Right lobe of liver (tissue), 6 donors: ENCODE measurements at regions not wholly inside any gene's neighbourhood (a gene's known extent, or its start where the extent isn't known, plus 50 kb on each side); places are given as distances from the start of the nearest gene placed in this dataset.
"Not testable (repeated sequence)": the region's sequence is repeated elsewhere in the genome, so short reads cannot be mapped to it uniquely, and the experiment has no call there.

Source experiments
- ATAC-seq, 4 donors: fragments of 200-7000 bp; cut with Tn5 transposase; one replicate each; pipeline ENCODE4 v1.9.1; 2020; ENCODE audit warnings: mild to moderate bottlenecking in 4 of 4, moderate library complexity in 4 of 4
- DNase-seq, 3 donors: peaks; one replicate each; pipeline ENCODE4 v3.0.0-alpha.2; 2020
- H3K27ac ChIP-seq, 3 donors: fragments of 200-600 bp; one replicate each; pipeline ENCODE4 v1.8.0; 2022
- H3K27me3 ChIP-seq, 2 donors: fragments of 200-600 bp; one replicate each; pipeline ENCODE4 v1.8.0; 2022
- H3K36me3 ChIP-seq, 4 donors: fragments of 200-600 bp; sonication (generic) in 1 of 4; one replicate each; pipeline versions ENCODE4 v1.5.1 to v1.8.0; 2017 to 2022; ENCODE audit warnings: control low read depth in 1 of 4
- H3K4me1 ChIP-seq, 4 donors: fragments of 200-600 bp; sonication (generic) in 1 of 4; one replicate each; pipeline versions ENCODE4 v1.5.1 to v1.8.0; 2017 to 2022; ENCODE audit warnings: control low read depth in 1 of 4
- H3K4me3 ChIP-seq, 3 donors: fragments of 200-600 bp; one replicate each; pipeline ENCODE4 v1.8.0; 2022
- H3K9me3 ChIP-seq, 4 donors: fragments of 200-600 bp; sonication (generic) in 1 of 4; one replicate each; pipeline versions ENCODE4 v1.5.1 to v1.8.0; 2017 to 2022; ENCODE audit warnings: control low read depth in 1 of 4
- CTCF ChIP-seq, 4 donors: fragments of 200-600 bp in 3 of 4; fragments of 450-650 bp in 1 of 4; IDR thresholded peaks; one replicate each; pipeline versions ENCODE4 v1.5.1 to v1.8.0; 2016 to 2022; ENCODE audit warnings: antibody characterized with exemption in 4 of 4, mild to moderate bottlenecking in 2 of 4
- POLR2A ChIP-seq: fragments of 450-650 bp; IDR thresholded peaks from one replicate; pipeline ENCODE4 v1.6.1; 2017; ENCODE audit warnings: antibody characterized with exemption, mild to moderate bottlenecking
- WGBS: methylation state at CpG from one replicate; pipeline ENCODE4 v1.1.6; 2018; ENCODE audit warnings: low coverage, low lambda C conversion rate; ENCODE audit not compliant: insufficient coverage; ENCODE audit errors: missing lambda C conversion rate; 5-methylcytosine and 5-hydroxymethylcytosine counted together
- intact Hi-C, 2 donors: fragments of 100-400 bp; cut with DNase I; formaldehyde crosslinking; loops; one replicate each; pipeline versions ENCODE4 v1.11.2 to v1.14.1; 2022
- donor health status: DM: no; HTN: yes; CAD: no.
- donor health status: DM: no; HTN: no; CAD: no.
- donor health status: DM: no; HTN: no; CAD: no.
- donor health status: DM: no; HTN: yes; CAD: no.
- donor health status: DM: no; HTN: yes; CAD: no.

- H3K4me3 ChIP-seq: no peak overlapping the region
- H3K27me3 ChIP-seq: no peaks in the 10 kb centered on the region
- TF ChIP-seq POLR2A (no peak), CTCF (IDR thresholded peaks at IDR 0.05) (no peak)
- intact Hi-C loops: no loop called here
- no peaks in the 10 kb centered on the region for H3K36me3 ChIP-seq
- no peaks in the 10 kb centered on the region for H3K4me1 ChIP-seq
- no peak overlapping the region for H3K27ac ChIP-seq
- DNase-seq: no peak
- 11% methylated on average over 2 of the region's 2 CpGs for WGBS
- no peaks in the 10 kb centered on the region for H3K9me3 ChIP-seq
- ATAC-seq: no peak
Observed at GRCh38 chr5:87589587-87589986, 176.9 kb upstream of the CCNH start.

GRCh38 chr5:87588316-87588715, 175.6 kb upstream of the CCNH start:
- no peak overlapping the region for H3K27ac ChIP-seq
- intact Hi-C loops: no loop called here
- whole genome bisulfite sequencing: 29% methylated on average over 4 of the region's 4 CpGs
- H3K27me3 ChIP-seq: no peaks in the 10 kb centered on the region
- no peaks in the 10 kb centered on the region for H3K4me1 ChIP-seq
- H3K36me3 ChIP-seq: no peaks in the 10 kb centered on the region
- H3K4me3 ChIP-seq: no peak overlapping the region
- ATAC-seq (no peak), DNase-seq (no peak)
- H3K9me3 ChIP-seq: no peaks in the 10 kb centered on the region
- TF ChIP-seq POLR2A (no peak), CTCF (IDR thresholded peaks at IDR 0.05) (no peak)

- DNase-seq, ATAC-seq, H3K9me3 ChIP-seq, intact Hi-C loops, H3K36me3 ChIP-seq, H3K27me3 ChIP-seq, H3K4me3 ChIP-seq, H3K27ac ChIP-seq, H3K4me1 ChIP-seq: not testable (repeated sequence)
Observed at GRCh38 chr5:87583704-87584103, 171.0 kb upstream of the CCNH start.

- no peaks in the 10 kb centered on the region for H3K4me1 ChIP-seq
- H3K9me3 ChIP-seq: no peaks in the 10 kb centered on the region
- intact Hi-C loops: no loop called here
- no peak overlapping the region for H3K4me3 ChIP-seq
- DNase-seq (no peak), ATAC-seq (no peak)
- 72% methylated on average over 4 of the region's 4 CpGs for WGBS
- H3K36me3 ChIP-seq: no peaks in the 10 kb centered on the region
- H3K27ac ChIP-seq: no peak overlapping the region
- H3K27me3 ChIP-seq: no peaks in the 10 kb centered on the region
- TF ChIP-seq POLR2A (no peak), CTCF (IDR thresholded peaks at IDR 0.05) (no peak)
Observed at GRCh38 chr5:87582149-87582548, 169.4 kb upstream of the CCNH start.

- Histone ChIP-seq H3K4me1 (no peaks in the 10 kb centered on the region), H3K27me3 (no peaks in the 10 kb centered on the region), H3K36me3 (no peaks in the 10 kb centered on the region), H3K27ac (no peak overlapping the region), H3K4me3 (no peak overlapping the region), H3K9me3 (no peaks in the 10 kb centered on the region)
- intact Hi-C loops: no loop called here
- TF ChIP-seq CTCF (IDR thresholded peaks at IDR 0.05): no peak
- no peak for TF ChIP-seq POLR2A
- WGBS: 67% methylated on average over 1 of the region's 1 CpG
- ATAC-seq (no peak), DNase-seq (no peak)
Observed at GRCh38 chr5:87581661-87582060, 168.9 kb upstream of the CCNH start.
